Testis (tissue), 2 donors: ENCODE measurements at regions not wholly inside any gene's neighbourhood (a gene's known extent, or its start where the extent isn't known, plus 50 kb on each side); places are given as distances from the start of the nearest gene placed in this dataset.

Experiments used
- POLR2A ChIP-seq: fragments of 450-650 bp; IDR thresholded peaks from one replicate; pipeline ENCODE4 v1.6.1; 2017; ENCODE audit warnings: antibody characterized with exemption, mild to moderate bottlenecking, moderate library complexity
- TF ChIP-seq, protein P1 (sequence below), 3 experiments: fragments of 450-650 bp in 2 of 3; fragments of 200-600 bp in 1 of 3; sonication (generic) in 1 of 3; IDR thresholded peaks; one replicate each; pipeline ENCODE4 v1.5.1; 2016 to 2019; ENCODE audit warnings: antibody characterized with exemption in 3 of 3, mild to moderate bottlenecking in 2 of 3, moderate library complexity in 1 of 3

DNA sequence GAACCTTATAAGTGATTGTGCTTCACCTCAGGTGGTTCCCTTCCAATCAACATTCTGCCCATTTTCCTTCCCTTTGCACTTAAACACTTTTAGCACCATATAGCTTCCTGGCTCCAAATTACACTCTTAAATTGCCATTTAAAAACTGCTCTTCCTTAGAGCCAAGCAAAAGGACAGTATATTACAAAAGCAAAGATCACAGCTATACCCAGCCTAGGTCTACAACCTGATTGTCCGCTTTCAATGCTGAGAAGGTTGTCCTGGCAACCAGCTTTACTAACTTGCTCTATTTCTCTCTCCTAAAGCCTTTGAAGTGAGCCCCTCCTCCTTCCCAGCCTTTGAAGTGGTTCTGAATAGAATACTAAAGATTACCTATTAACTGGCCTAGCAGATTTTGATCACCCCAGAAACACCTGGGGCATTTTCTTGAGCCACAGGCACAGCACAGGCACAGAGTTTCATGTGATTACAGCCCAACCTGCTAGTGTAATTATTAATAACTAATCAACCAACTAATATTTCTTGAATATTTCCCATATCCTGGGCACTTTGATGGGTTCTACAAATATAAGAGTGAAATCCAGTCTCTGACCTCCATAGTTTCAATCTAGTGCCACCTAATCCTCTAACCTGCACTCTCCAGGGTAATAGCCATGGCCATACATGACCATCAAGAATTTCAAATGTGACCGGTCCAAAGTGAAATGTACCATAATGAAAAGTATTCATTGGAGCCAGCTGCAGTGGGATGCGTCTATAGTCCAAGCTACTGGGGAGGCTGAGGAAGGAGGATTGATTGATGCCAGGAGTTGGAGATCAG, 63.6 kb upstream of the TRIM24 start:
- TF ChIP-seq, protein P1, sequence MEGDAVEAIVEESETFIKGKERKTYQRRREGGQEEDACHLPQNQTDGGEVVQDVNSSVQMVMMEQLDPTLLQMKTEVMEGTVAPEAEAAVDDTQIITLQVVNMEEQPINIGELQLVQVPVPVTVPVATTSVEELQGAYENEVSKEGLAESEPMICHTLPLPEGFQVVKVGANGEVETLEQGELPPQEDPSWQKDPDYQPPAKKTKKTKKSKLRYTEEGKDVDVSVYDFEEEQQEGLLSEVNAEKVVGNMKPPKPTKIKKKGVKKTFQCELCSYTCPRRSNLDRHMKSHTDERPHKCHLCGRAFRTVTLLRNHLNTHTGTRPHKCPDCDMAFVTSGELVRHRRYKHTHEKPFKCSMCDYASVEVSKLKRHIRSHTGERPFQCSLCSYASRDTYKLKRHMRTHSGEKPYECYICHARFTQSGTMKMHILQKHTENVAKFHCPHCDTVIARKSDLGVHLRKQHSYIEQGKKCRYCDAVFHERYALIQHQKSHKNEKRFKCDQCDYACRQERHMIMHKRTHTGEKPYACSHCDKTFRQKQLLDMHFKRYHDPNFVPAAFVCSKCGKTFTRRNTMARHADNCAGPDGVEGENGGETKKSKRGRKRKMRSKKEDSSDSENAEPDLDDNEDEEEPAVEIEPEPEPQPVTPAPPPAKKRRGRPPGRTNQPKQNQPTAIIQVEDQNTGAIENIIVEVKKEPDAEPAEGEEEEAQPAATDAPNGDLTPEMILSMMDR (IDR thresholded peaks at IDR 0.05), result no peak
- TF ChIP-seq POLR2A, result no peak
